ENCODE measurements at regions not wholly inside any gene's neighbourhood (a gene's known extent, or its start where the extent isn't known, plus 50 kb on each side); places are given as distances from the start of the nearest gene placed in this dataset.

- H3K9me2 ChIP-seq (ENCODE audit: insufficient read depth, low read length) = no peaks in the 10 kb centered on the region
- H3K4me2 ChIP-seq (ENCODE audit: low read length) = no peak overlapping the region
- no peaks in the 10 kb centered on the region for H3K27me3 ChIP-seq (ENCODE audit: insufficient read depth, low read depth, low read length)
- H3K27ac ChIP-seq (ENCODE audit: low read length) = no peak overlapping the region
- no peak overlapping the region for H2AFZ ChIP-seq (ENCODE audit: low read depth, low read length)
- H3F3A ChIP-seq (ENCODE audit: insufficient read depth, low read length, poor library complexity, severe bottlenecking) = no peaks in the 10 kb centered on the region
- no peaks in the 10 kb centered on the region for H3K9me3 ChIP-seq (ENCODE audit: low read length)
- H3K36me3 ChIP-seq (ENCODE audit: insufficient read depth, low read length) = no peaks in the 10 kb centered on the region
- H4K20me1 ChIP-seq (ENCODE audit: insufficient read depth) = no peaks in the 10 kb centered on the region
- H3K9ac ChIP-seq (ENCODE audit: low read length) = no peak overlapping the region
- no peak overlapping the region for H3K4me3 ChIP-seq (ENCODE audit: low read length)
- TF ChIP-seq POLR2AphosphoS5 (IDR thresholded peaks at IDR 0.05) (no peak), RAD21 (conservative IDR thresholded peaks at IDR 0.05) (no peak), EP300 (conservative IDR thresholded peaks at IDR 0.05; ENCODE audit: poor library complexity, severe bottlenecking) (no peak), CTCF (IDR thresholded peaks at IDR 0.05; ENCODE audit: poor library complexity, severe bottlenecking) (no peak), TAF1 (IDR thresholded peaks at IDR 0.05; ENCODE audit: low read depth) (no peak), MXI1 (conservative IDR thresholded peaks at IDR 0.05; ENCODE audit: poor library complexity, severe bottlenecking) (no peak), EZH2 (IDR thresholded peaks at IDR 0.05; ENCODE audit: borderline replicate concordance, insufficient read depth, low read length, poor library complexity, severe bottlenecking) (no peak), SMC3 (conservative IDR thresholded peaks at IDR 0.05; ENCODE audit: poor library complexity) (no peak)
- TF ChIP-seq, protein P1, sequence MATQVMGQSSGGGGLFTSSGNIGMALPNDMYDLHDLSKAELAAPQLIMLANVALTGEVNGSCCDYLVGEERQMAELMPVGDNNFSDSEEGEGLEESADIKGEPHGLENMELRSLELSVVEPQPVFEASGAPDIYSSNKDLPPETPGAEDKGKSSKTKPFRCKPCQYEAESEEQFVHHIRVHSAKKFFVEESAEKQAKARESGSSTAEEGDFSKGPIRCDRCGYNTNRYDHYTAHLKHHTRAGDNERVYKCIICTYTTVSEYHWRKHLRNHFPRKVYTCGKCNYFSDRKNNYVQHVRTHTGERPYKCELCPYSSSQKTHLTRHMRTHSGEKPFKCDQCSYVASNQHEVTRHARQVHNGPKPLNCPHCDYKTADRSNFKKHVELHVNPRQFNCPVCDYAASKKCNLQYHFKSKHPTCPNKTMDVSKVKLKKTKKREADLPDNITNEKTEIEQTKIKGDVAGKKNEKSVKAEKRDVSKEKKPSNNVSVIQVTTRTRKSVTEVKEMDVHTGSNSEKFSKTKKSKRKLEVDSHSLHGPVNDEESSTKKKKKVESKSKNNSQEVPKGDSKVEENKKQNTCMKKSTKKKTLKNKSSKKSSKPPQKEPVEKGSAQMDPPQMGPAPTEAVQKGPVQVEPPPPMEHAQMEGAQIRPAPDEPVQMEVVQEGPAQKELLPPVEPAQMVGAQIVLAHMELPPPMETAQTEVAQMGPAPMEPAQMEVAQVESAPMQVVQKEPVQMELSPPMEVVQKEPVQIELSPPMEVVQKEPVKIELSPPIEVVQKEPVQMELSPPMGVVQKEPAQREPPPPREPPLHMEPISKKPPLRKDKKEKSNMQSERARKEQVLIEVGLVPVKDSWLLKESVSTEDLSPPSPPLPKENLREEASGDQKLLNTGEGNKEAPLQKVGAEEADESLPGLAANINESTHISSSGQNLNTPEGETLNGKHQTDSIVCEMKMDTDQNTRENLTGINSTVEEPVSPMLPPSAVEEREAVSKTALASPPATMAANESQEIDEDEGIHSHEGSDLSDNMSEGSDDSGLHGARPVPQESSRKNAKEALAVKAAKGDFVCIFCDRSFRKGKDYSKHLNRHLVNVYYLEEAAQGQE (IDR thresholded peaks at IDR 0.05; ENCODE audit: borderline replicate concordance) = no peak
- H3K79me2 ChIP-seq (replicated peaks; ENCODE audit: insufficient read depth, low read length) = no peaks in the 10 kb centered on the region
Measured at GRCh38 chr6:139468178-139468819, 93.9 kb upstream of the CITED2 start.

- Histone ChIP-seq H3F3A (ENCODE audit: insufficient read depth, low read length, poor library complexity, severe bottlenecking) (no peaks in the 10 kb centered on the region), H3K9me2 (ENCODE audit: insufficient read depth, low read length) (no peaks in the 10 kb centered on the region), H3K27ac (ENCODE audit: low read length) (no peak overlapping the region), H3K9me3 (ENCODE audit: low read length) (no peaks in the 10 kb centered on the region), H3K27me3 (ENCODE audit: insufficient read depth, low read depth, low read length) (no peaks in the 10 kb centered on the region), H3K79me2 (replicated peaks; ENCODE audit: insufficient read depth, low read length) (no peaks in the 10 kb centered on the region), H3K36me3 (ENCODE audit: insufficient read depth, low read length) (no peaks in the 10 kb centered on the region), H2AFZ (ENCODE audit: low read depth, low read length) (no peak overlapping the region), H3K9ac (ENCODE audit: low read length) (no peak overlapping the region), H3K4me2 (ENCODE audit: low read length) (no peak overlapping the region), H3K4me3 (ENCODE audit: low read length) (no peak overlapping the region), H4K20me1 (ENCODE audit: insufficient read depth) (no peaks in the 10 kb centered on the region)
- TF ChIP-seq EP300 (conservative IDR thresholded peaks at IDR 0.05; ENCODE audit: poor library complexity, severe bottlenecking) (no peak), TAF1 (IDR thresholded peaks at IDR 0.05; ENCODE audit: low read depth) (no peak), CTCF (IDR thresholded peaks at IDR 0.05; ENCODE audit: poor library complexity, severe bottlenecking) (no peak), MXI1 (conservative IDR thresholded peaks at IDR 0.05; ENCODE audit: poor library complexity, severe bottlenecking) (no peak), SMC3 (conservative IDR thresholded peaks at IDR 0.05; ENCODE audit: poor library complexity) (no peak), EZH2 (IDR thresholded peaks at IDR 0.05; ENCODE audit: borderline replicate concordance, insufficient read depth, low read length, poor library complexity, severe bottlenecking) (no peak), RAD21 (conservative IDR thresholded peaks at IDR 0.05) (no peak), POLR2AphosphoS5 (IDR thresholded peaks at IDR 0.05) (no peak)
- TF ChIP-seq, protein P1 (IDR thresholded peaks at IDR 0.05; ENCODE audit: borderline replicate concordance) = no peak
Measured at GRCh38 chr6:139457476-139457875, 83.0 kb upstream of the CITED2 start.

Data from neural cell (in vitro differentiated cells).